Parathyroid adenoma (tissue), 2 donors: ENCODE measurements at regions not wholly inside any gene's neighbourhood (a gene's known extent, or its start where the extent isn't known, plus 50 kb on each side); places are given as distances from the start of the nearest gene placed in this dataset.

ENCODE experiments used
- H2AFZ ChIP-seq: fragments of 300-600 bp; sonication (generic); one replicate; pipeline ENCODE4 v1.7.0; 2017; ENCODE audit warnings: antibody characterized with exemption, mild to moderate bottlenecking
- H3K27ac ChIP-seq: fragments of 300-600 bp; sonication (generic); one replicate; pipeline ENCODE4 v1.7.0; 2017
- H3K27me3 ChIP-seq: fragments of 300-600 bp; sonication (generic); one replicate; pipeline ENCODE4 v1.7.0; 2017; ENCODE audit warnings: low read length; ENCODE audit not compliant: control insufficient read depth, insufficient read depth
- H3K36me3 ChIP-seq: fragments of 300-600 bp; sonication (generic); one replicate; pipeline ENCODE4 v1.7.0; 2017; ENCODE audit warnings: low read length; ENCODE audit not compliant: control insufficient read depth, insufficient read depth
- H3K4me1 ChIP-seq: fragments of 300-600 bp; sonication (generic); one replicate; pipeline ENCODE4 v1.7.0; 2017; ENCODE audit warnings: control low read depth
- H3K4me2 ChIP-seq: fragments of 300-600 bp; sonication (generic); one replicate; pipeline ENCODE4 v1.7.0; 2017; ENCODE audit warnings: low read length
- H3K4me3 ChIP-seq: fragments of 300-600 bp; sonication (generic); one replicate; pipeline ENCODE4 v1.7.0; 2017; ENCODE audit warnings: low read depth, low read length
- H3K79me2 ChIP-seq: fragments of 300-600 bp; sonication (generic); one replicate; pipeline ENCODE4 v1.7.0; 2017; ENCODE audit warnings: control low read depth
- H3K9ac ChIP-seq: fragments of 300-600 bp; sonication (generic); one replicate; pipeline ENCODE4 v1.7.0; 2017; ENCODE audit warnings: mild to moderate bottlenecking
- H3K9me3 ChIP-seq: fragments of 300-600 bp; sonication (generic); one replicate; pipeline ENCODE4 v1.7.0; 2017; ENCODE audit warnings: low read length; ENCODE audit not compliant: control insufficient read depth
- CTCF ChIP-seq: fragments of 300-600 bp; sonication (generic); IDR thresholded peaks from one replicate; pipeline ENCODE4 v1.7.0; 2017; ENCODE audit warnings: antibody characterized with exemption, mild to moderate bottlenecking
- donor health status: primary hyperparathyroidism.

DNA sequence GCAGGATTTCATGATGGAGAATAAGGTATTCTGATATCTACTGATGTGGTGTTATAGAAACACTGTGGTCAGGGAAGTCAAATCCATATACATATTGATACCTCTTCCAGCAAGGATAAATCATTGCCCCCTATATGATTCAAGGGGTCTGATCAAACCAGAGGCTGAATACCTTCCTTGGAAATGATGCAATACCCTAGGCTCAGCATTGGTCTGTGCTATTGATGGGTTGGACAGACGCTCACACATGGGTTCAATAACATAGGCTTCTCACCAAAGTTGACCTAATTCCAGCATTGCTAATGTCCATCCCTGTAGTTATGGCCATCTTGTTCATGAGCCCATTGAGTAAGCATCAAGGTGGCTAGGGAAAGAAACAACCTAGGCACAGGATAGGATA lies 257.0 kb upstream of the USP24 start:
- no peaks in the 10 kb centered on the region for H3K27me3 ChIP-seq
- H3K4me1 ChIP-seq: no peaks in the 10 kb centered on the region
- no peaks in the 10 kb centered on the region for H3K36me3 ChIP-seq
- TF ChIP-seq CTCF: no peak
- no peak overlapping the region for H3K9ac ChIP-seq
- no peaks in the 10 kb centered on the region for H3K9me3 ChIP-seq
- no peak overlapping the region for H3K4me3 ChIP-seq
- H2AFZ ChIP-seq: no peak overlapping the region
- H3K27ac ChIP-seq: no peak overlapping the region
- no peaks in the 10 kb centered on the region for H3K79me2 ChIP-seq
- no peak overlapping the region for H3K4me2 ChIP-seq

- no peaks in the 10 kb centered on the region for H3K27me3 ChIP-seq
- H3K79me2 ChIP-seq: no peaks in the 10 kb centered on the region
- H3K9ac ChIP-seq: no peak overlapping the region
- H2AFZ ChIP-seq: no peak overlapping the region
- no peak overlapping the region for H3K4me2 ChIP-seq
- H3K36me3 ChIP-seq: no peaks in the 10 kb centered on the region
- no peak for TF ChIP-seq CTCF
- H3K9me3 ChIP-seq: no peaks in the 10 kb centered on the region
- H3K27ac ChIP-seq: no peak overlapping the region
- peaks cover 14% of the 10 kb centered on the region for H3K4me1 ChIP-seq
- H3K4me3 ChIP-seq: no peak overlapping the region
Observed at GRCh38 chr1:55468142-55468795, 253.1 kb upstream of the USP24 start.

GRCh38 chr1:55466921-55467320 lies 251.8 kb upstream of the USP24 start:
- no peaks in the 10 kb centered on the region for H3K27me3 ChIP-seq
- H3K4me1 ChIP-seq: peaks cover 14% of the 10 kb centered on the region
- no peak for TF ChIP-seq CTCF
- H3K9me3 ChIP-seq: no peaks in the 10 kb centered on the region
- no peak overlapping the region for H3K27ac ChIP-seq
- H3K79me2 ChIP-seq: no peaks in the 10 kb centered on the region
- no peak overlapping the region for H2AFZ ChIP-seq
- no peak overlapping the region for H3K9ac ChIP-seq
- H3K4me2 ChIP-seq: no peak overlapping the region
- no peak overlapping the region for H3K4me3 ChIP-seq
- no peaks in the 10 kb centered on the region for H3K36me3 ChIP-seq

DNA sequence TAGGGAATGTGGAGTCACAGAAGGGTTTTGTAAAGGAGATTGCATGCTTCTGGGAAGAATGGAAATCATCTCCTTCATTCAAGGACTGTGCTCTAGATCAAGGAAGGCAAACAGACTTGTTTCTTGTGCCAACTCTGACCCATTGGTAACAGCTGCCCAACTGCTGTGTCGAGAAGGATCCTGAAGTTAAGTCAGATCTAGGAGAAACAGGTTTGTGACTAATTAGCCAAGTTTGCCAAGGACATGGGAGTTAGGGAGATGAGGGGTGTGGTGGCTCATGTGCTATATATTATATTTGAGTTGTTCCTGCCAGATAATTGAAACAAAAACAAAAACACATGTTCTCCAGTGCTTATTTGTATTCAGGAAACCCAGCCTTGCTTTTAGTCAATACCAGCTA lies 251.2 kb upstream of the USP24 start:
- no peak overlapping the region for H3K9ac ChIP-seq
- no peak overlapping the region for H3K4me2 ChIP-seq
- TF ChIP-seq CTCF: no peak
- no peak overlapping the region for H2AFZ ChIP-seq
- H3K27me3 ChIP-seq: no peaks in the 10 kb centered on the region
- H3K9me3 ChIP-seq: no peaks in the 10 kb centered on the region
- no peak overlapping the region for H3K4me3 ChIP-seq
- H3K79me2 ChIP-seq: no peaks in the 10 kb centered on the region
- H3K4me1 ChIP-seq: peaks cover 14% of the 10 kb centered on the region
- H3K36me3 ChIP-seq: no peaks in the 10 kb centered on the region
- H3K27ac ChIP-seq: no peak overlapping the region

DNA sequence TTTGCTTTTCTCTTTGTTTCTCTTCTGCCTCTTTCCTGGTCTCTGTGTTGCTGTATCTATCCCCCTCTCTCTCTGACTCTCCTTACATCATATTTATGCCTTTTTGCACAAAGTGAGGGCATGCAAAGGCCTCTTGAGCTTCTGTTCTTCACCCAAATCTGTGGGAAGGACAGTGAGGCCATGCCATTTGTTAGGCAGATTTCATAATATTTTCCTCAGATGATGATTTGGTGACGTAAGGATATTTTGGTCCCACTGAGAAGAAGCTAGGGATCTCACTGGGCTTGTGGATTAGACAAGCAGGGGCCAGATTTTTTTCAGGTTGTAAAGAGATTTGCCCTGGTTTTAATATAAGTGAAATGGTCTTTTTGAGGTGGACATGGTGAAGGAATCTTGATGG lies 249.4 kb upstream of the USP24 start:
- Histone ChIP-seq H3K36me3 (no peaks in the 10 kb centered on the region), H2AFZ (no peak overlapping the region), H3K9ac (no peak overlapping the region), H3K4me3 (no peak overlapping the region), H3K79me2 (no peaks in the 10 kb centered on the region), H3K4me1 (peaks cover 14% of the 10 kb centered on the region), H3K9me3 (no peaks in the 10 kb centered on the region), H3K4me2 (no peak overlapping the region), H3K27ac (peak overlapping the region; percentile 84), H3K27me3 (no peaks in the 10 kb centered on the region)
- no peak for TF ChIP-seq CTCF
